Lower leg skin (tissue), 3 donors: ENCODE measurements at regions not wholly inside any gene's neighbourhood (a gene's known extent, or its start where the extent isn't known, plus 50 kb on each side); places are given as distances from the start of the nearest gene placed in this dataset.

Source experiments
- CTCF ChIP-seq, 3 donors: fragments of 450-650 bp; IDR thresholded peaks; one replicate each; pipeline ENCODE4 v1.5.1; 2016; ENCODE audit warnings: antibody characterized with exemption in 3 of 3, mild to moderate bottlenecking in 3 of 3, moderate library complexity in 2 of 3
- POLR2A ChIP-seq, 2 donors: fragments of 450-650 bp; IDR thresholded peaks; one replicate each; pipeline ENCODE4 v1.6.1; 2016 to 2017; ENCODE audit warnings: antibody characterized with exemption in 2 of 2, mild to moderate bottlenecking in 1 of 2, moderate library complexity in 1 of 2

GRCh38 chr1:90346757-90347156, 351.8 kb downstream of the ZNF326 start:
- TF ChIP-seq CTCF (IDR thresholded peaks at IDR 0.05) (no peak), POLR2A (IDR thresholded peaks at IDR 0.05) (no peak)
